Kidney tubule cell (primary cell): ENCODE measurements at regions not wholly inside any gene's neighbourhood (a gene's known extent, or its start where the extent isn't known, plus 50 kb on each side); places are given as distances from the start of the nearest gene placed in this dataset.

Experiments
- DNase-seq: peaks from one replicate; pipeline ENCODE4 v3.0.0-alpha.2; 2018; ENCODE audit warnings: low spot score

DNA sequence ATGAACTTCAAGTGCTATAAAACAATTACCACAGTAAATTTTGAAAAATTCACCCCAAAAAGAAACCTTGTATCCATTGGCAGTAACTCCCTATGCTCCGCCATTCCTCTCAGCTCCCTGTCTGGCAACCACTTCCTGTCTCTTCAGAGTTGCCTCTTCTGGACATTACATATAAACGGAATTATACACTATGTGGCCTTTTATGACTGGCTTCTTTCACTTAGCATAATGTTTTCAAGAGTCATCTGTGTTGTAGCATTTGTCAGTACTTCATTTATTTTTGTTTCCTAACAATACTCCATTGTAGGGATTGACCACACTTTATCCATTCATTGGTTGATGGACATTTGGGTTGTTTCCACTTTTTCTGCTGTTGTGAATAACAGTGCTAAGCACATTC is 50.1 kb downstream of the CEP43 start:
- DNase-seq, result no peak

DNA sequence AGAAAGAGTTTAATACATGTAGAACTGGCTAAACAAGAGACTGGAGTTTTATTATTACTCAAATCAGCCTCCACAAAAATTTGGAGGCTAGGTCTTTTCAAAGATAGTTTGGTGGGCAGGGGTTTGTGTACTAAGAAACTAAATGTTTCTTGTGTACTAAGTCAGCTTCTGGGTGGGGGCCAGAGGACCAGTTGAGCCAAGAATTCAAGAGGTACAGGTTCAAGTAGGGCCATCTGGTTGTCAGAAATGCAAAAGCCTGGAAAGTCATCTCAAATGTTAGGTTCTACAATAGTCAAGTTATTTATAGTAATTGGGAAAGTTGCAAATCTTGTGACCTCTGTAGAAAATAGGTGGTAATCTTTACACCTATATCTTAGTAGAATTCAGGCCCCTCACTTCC is 51.7 kb downstream of the CEP43 start:
- DNase-seq, result no peak

DNA sequence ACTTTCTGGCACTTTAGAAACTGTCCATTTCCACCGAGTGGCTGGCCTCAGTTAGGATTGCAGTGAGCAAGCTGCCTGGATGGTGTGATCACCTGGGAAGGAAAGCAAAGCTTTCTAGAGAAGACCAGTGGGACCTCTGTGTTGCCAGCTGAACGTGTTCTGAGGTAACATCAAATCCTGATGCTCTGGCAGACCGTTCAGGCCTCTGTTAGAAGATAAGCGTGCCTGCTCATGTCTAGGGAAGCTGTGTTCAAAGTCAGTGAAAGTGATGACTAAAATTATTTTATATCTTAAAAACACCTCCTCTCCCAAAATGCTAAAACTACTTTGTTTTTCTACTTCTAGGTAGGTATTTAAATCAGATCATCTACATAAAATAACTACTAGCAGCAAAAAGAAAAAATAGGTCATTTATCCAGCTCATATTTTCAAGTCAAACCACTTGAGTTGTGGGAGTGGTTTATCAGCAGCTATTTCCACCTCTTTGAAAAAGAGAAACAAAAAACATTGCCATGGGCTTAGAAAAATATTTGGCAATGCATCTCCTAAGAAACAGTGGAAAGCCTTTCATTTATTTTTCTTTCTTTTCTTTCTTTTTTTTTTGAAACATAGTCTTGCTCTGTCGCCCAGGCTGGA is 54.8 kb downstream of the CEP43 start:
- no peak for DNase-seq

DNA sequence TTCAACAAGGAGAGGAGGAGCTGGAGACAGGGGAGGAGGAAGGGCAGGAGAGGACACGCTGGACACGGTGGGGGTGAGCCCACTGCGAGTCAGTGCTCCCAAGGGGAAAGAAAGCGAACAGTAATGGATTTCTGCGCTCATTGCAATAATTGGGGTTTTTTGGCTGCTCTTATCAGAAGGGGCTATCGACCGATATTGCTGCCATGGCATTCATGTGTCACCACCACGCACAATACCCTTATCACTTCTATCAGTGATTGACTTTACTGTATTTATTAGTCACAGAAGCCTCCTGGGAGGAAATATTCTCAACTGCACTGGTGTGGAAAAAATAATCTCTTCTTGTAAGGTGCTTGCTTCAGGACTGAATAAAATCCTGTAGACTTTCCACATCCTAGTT is 55.8 kb downstream of the CEP43 start:
- no peak for DNase-seq

DNA sequence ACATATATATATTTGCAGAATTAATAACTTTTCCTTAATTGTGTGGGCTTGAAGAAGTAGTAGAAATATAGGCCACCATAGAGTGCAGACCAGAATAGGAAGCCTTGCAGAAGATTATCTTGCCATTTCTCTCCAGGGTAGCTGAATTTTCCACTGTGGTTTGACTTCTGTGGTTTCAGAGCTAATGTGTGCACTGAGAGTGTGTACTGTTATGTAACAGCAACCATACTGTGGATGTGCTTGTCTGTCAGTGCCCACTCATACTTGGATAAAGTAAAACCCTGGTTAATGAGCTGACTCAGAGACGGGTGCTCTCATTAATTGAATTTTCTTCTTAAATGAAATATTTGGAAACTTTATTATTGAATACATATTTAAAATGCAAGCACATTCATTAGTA is 57.2 kb downstream of the CEP43 start:
- DNase-seq, result peak; percentile 26

DNA sequence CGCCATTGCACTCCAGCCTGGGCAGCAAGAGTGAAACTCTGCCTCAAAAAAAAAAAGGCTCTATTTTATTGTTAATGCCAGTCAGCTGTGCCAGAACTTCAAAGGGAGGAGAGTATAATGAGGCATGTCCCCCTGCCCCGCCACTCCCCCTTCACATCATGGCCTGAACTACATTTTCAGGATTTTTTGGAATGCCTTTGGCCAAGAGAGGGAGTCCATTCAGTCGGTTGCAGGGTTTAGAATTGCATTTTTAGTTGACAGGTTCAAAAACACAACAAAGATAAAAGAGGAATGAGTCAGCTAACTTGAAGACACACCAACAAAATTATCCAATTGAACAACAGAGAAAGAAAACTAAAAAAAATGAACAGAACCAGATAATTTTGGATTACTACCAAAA is 59.1 kb downstream of the CEP43 start:
- DNase-seq, result no peak
